ENCODE measurements at regions not wholly inside any gene's neighbourhood (a gene's known extent, or its start where the extent isn't known, plus 50 kb on each side); places are given as distances from the start of the nearest gene placed in this dataset.

- TF ChIP-seq CTCF (IDR thresholded peaks at IDR 0.05) (no peak), POLR2A (IDR thresholded peaks at IDR 0.05) (no peak), EP300 (IDR thresholded peaks at IDR 0.05) (no peak)
Measured at GRCh38 chr3:168589376-168589775, 493.7 kb upstream of the GOLIM4 start.

Measured in ovary (tissue), 3 donors.